CD4-positive, alpha-beta T cell treated with Interleukin-10 for 1 hour (primary cell): ENCODE measurements at regions not wholly inside any gene's neighbourhood (a gene's known extent, or its start where the extent isn't known, plus 50 kb on each side); places are given as distances from the start of the nearest gene placed in this dataset.

ENCODE experiments used
- DNase-seq: peaks from one replicate; pipeline ENCODE4 v3.0.0-alpha.2; 2020

- no peak for DNase-seq
Measured at GRCh38 chr5:4981608-4982007, 158.5 kb upstream of the ADAMTS16 start.

DNA sequence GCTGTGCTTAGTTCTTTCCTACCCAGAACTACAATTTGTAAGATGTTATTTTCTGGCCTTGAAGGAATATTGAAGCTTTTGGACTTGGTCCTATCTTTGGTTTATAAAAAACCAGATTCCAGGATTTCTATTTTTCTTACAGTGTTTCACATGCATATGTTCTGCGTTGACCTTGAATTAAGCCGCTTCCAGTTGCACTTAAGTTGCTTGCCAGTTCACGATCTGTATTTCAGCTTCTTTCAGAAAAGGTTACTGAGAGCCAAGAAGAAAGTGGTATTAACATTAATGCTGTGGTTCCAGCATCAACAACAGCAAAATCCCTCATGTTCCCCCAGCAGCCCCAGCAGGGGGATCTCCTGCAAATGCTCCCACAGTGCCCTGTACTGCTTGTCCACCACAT lies 156.4 kb upstream of the ADAMTS16 start:
- DNase-seq, result no peak

DNA sequence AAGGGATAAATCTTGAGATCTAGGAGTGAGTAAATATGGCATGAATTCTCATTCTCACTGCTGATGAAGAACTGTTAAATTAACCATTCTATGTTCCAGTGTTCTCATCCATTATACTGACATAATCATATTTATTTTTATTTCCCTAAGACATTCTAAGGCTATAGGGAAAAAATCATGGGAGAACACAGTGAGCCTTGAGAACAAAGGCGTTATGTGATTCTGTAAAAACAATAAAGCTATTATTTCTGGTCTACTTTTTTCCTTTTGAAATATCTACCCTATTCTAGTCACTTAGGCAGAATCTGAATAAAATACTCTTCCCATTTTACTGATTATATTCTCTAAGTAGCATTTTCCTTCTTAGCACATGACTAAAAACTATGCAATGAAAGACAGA lies 155.7 kb upstream of the ADAMTS16 start:
- DNase-seq, result no peak

- DNase-seq, result no peak
Measured at GRCh38 chr5:4987431-4987830, 152.7 kb upstream of the ADAMTS16 start.

- no peak for DNase-seq
Measured at GRCh38 chr5:4989118-4989517, 151.0 kb upstream of the ADAMTS16 start.

DNA sequence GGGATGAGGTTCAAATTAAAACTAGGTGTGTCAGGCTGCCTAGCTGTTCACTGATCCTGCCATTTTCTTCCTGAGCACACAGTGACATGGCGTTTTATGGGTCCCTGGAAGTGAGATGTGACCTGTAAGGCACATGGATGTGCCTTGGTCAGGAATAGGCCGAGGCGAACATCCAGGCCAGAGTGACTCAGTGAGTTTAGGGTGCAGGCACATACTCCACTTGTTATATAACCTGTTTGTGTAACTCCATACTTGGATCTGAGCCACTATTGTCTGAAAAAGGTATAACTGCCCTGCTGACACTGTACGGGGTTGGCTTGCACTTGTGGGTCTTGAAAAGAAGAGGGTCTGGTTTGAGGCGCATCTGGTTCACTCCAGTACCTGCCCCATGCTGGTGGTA lies 150.1 kb upstream of the ADAMTS16 start:
- DNase-seq, result no peak

GRCh38 chr5:4990462-4990861 lies 149.7 kb upstream of the ADAMTS16 start:
- DNase-seq, result no peak

GRCh38 chr5:4991925-4992324 lies 148.2 kb upstream of the ADAMTS16 start:
- no peak for DNase-seq

DNA sequence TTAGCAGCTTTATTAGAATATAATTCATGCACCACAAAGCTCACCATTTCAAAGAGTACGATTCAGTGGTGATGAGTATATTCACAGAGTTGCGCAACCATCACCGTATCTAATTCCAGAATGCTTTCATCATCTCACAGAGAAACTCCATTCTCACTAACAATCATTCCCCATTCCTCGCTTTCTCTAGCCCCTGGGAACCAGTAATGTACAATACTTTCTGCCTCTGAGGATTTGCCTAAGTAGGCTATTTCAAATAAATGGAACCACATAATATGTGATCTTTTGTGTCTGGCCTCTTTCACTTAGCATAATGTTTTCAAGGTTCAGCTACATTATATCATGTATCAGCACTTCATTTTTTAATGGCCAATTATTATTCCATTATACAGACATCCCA lies 145.1 kb upstream of the ADAMTS16 start:
- no peak for DNase-seq

DNA sequence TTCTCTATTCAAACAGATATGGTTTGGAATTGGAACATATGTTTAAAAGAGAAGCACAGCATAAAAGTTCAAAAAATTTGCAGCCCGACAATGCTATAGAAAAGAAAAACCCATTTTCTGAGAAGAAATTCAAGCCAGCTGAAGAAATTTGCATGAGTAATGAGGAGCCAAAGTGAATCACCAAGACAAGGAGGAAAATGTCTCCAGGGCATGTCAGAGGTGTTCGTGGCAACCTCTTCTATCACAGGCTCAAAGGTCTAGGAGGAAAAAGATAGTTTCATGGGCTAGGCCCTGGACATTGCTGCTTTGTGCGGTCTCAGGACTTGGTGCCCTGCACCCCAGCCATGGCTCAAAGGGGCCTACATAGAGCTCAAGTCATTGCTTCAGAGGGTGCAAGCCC lies 134.8 kb upstream of the ADAMTS16 start:
- DNase-seq, result no peak

DNA sequence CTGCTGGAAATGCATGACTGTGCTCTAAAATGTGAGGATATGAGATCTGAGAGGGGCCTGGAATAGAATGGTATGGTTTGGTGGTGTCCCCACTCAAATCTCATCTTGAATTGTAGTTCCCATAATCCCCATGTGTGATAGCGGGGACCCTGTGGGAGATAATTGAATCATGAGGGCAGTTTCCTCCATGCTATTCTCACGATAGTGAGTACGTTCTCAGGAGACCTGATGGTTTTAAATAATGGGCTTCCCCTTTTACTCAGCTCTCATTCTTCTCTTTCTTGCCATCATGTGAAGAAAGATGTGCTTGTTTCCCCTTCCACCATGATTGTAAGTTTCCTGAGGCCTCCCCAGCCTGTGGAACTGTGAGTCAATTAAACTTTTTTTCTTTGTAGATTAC lies 133.6 kb upstream of the ADAMTS16 start:
- no peak for DNase-seq

GRCh38 chr5:5009240-5009639 lies 130.9 kb upstream of the ADAMTS16 start:
- no peak for DNase-seq

GRCh38 chr5:5011151-5011550 lies 129.0 kb upstream of the ADAMTS16 start:
- DNase-seq, result no peak

DNA sequence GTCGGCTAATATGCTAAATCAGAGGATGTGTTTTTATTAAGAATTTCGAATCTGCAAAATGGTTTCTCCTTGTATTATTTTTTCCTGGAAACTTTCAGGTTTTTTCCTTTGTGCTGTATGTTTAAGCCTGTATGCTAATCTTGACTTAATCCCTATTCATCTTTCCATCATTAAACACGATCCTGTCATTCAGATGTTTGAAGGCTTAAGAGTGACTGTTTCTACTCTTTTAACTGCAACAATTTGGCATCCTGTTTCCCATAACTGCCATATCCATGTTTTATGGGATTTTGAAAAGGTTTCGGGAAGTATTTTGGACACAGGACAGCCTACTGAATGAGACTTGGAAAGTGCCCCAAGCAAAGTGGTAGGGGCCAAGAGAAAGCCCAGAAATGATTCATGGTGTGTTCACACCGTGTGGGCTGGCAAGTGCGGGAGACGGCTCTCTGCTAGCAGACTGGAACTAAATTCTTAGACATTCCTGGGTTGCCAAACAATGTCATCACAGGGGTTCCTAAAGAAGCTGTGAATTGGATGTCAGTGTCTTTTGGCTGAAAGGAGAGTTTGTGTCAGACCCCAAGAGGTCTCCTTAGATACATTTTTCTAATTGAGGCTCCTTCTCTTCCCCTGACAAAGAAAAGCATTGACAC lies 125.4 kb upstream of the ADAMTS16 start:
- no peak for DNase-seq

GRCh38 chr5:5017827-5018577 lies 122.1 kb upstream of the ADAMTS16 start:
- no peak for DNase-seq

DNA sequence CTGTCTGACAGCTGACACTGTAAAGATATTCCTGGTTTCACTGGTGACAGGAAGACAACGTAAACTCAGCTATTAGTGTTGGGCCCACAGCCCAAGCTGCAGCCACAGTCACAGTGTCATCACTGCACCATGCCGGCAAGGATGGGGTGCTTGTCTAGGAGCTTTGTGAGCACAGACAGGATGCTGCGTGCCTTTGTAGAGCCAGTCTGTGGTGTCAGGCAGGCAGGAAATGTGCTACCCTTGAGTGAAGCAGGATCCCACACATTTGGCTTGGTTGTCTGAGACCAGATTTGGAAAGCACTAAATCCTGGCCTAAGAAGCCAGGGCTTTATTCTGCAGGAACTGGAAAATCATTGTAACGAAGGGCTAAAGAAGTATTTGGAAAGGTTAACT lies 121.6 kb upstream of the ADAMTS16 start:
- no peak for DNase-seq

GRCh38 chr5:5021436-5021835 lies 118.7 kb upstream of the ADAMTS16 start:
- DNase-seq, result no peak

- no peak for DNase-seq
Measured at GRCh38 chr5:5025098-5025773, 114.9 kb upstream of the ADAMTS16 start.

DNA sequence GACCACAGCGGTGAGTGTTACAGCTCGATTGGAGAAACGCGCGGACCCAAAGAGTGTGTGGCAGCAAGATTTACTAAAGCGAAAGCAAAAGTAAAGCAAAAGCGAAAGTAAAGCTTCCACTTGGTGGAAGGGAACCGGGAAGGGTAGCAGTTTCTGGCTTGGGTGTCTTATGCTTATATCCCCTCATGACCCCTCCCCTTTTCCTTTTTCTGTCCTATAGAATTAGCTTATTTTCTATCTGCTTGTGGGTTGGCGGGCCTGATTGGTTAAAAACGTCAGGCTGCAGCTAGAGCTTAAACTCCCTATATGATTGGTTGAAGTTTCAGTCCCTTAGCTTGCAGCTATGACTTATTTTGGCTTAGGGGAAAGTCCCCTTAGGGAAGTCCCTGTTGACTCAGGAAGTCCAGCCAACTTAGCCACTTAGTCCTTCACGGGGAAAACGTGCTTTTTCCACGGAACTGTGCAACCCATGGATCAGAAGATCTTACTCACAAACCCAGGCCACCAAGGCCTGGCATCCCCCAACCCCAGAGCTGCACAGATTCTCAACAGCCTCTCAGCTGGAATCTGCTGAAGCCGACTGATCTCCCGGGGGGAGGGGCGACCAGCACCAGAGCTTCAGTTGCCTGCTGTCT lies 114.2 kb upstream of the ADAMTS16 start:
- DNase-seq, result no peak

DNA sequence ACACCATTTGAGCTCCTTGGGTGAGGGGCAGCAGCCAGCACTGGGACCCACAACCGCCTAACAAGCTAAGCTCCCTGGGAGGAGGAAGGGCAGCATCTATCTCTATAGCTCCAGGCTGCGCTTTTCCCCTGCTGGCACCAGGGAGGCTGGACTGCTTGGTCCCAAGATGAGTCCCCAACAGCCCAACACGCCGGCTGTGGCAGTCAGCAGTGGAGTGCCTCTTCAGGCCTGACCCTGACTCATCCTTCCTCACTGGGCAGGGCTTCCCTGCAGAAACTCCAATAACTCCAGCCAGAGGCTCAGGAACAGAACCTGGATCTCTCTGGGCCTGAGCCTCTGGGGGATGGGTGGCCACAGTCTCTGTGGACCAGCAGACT lies 113.7 kb upstream of the ADAMTS16 start:
- no peak for DNase-seq

- no peak for DNase-seq
Measured at GRCh38 chr5:5031665-5032064, 108.5 kb upstream of the ADAMTS16 start.

GRCh38 chr5:5037674-5038073 lies 102.5 kb upstream of the ADAMTS16 start:
- DNase-seq, result no peak

DNA sequence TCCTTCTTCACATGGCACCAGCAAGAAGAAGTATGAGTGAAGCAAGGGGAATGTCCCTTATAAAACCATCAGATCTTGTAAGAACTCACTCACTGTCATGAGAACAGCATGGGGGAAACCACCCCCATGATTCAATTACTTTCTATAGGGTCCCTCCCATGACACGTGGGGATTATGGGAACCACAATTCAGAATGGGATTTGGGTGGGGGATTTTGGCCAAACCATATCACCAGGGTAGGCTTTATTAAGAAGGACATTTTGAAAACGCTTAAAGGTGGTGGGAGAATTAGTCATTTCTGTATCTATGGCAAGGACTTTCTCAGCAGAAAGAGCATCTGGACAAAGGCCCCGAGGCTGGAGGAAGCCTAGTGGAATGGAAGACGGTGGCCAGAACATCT lies 100.2 kb upstream of the ADAMTS16 start:
- DNase-seq, result no peak

- DNase-seq, result no peak
Measured at GRCh38 chr5:5040712-5041111, 99.4 kb upstream of the ADAMTS16 start.
